GM12875 (cell line): ENCODE measurements at regions not wholly inside any gene's neighbourhood (a gene's known extent, or its start where the extent isn't known, plus 50 kb on each side); places are given as distances from the start of the nearest gene placed in this dataset.

ENCODE experiments used
- H3K4me3 ChIP-seq: one replicate; pipeline ENCODE4 v1.5.1; 2011; ENCODE audit warnings: low read depth, low read length, control low read depth
- CTCF ChIP-seq: IDR thresholded peaks from 2 replicates; pipeline ENCODE4 v1.5.1; 2011; ENCODE audit warnings: low read depth, mild to moderate bottlenecking, control low read depth, inconsistent platforms, low read length, moderate library complexity, borderline replicate concordance; ENCODE audit not compliant: insufficient read depth

- no peak for TF ChIP-seq CTCF
- no peak overlapping the region for H3K4me3 ChIP-seq
Measured at GRCh38 chr12:85713373-85713772, 122.8 kb downstream of the RASSF9 start.

- TF ChIP-seq CTCF: no peak
- no peak overlapping the region for H3K4me3 ChIP-seq
Measured at GRCh38 chr12:85714425-85714824, 121.8 kb downstream of the RASSF9 start.

GRCh38 chr12:85720308-85721033 lies 115.7 kb downstream of the RASSF9 start:
- H3K4me3 ChIP-seq: no peak overlapping the region
- no peak for TF ChIP-seq CTCF

GRCh38 chr12:85725991-85726390 lies 110.2 kb downstream of the RASSF9 start:
- H3K4me3 ChIP-seq: no peak overlapping the region
- no peak for TF ChIP-seq CTCF

GRCh38 chr12:85733221-85733840 lies 102.9 kb downstream of the RASSF9 start:
- H3K4me3 ChIP-seq: no peak overlapping the region
- TF ChIP-seq CTCF: no peak

GRCh38 chr12:85733984-85734383 lies 102.2 kb downstream of the RASSF9 start:
- H3K4me3 ChIP-seq: no peak overlapping the region

More at GRCh38 chr12:85733984-85734383, 102.2 kb downstream of the RASSF9 start:
- TF ChIP-seq CTCF: no peak
